ENCODE measurements at regions not wholly inside any gene's neighbourhood (a gene's known extent, or its start where the extent isn't known, plus 50 kb on each side); places are given as distances from the start of the nearest gene placed in this dataset.

- TF ChIP-seq CTCF (IDR thresholded peaks at IDR 0.05) (no peak), POLR2A (IDR thresholded peaks at IDR 0.05) (no peak), POLR2AphosphoS5 (IDR thresholded peaks at IDR 0.05) (no peak)
These were observed 214.0 kb downstream of the ATG4C start for GRCh38 chr1:62997884-62998283.

Measured in transverse colon (tissue), 4 donors.